ENCODE measurements at regions not wholly inside any gene's neighbourhood (a gene's known extent, or its start where the extent isn't known, plus 50 kb on each side); places are given as distances from the start of the nearest gene placed in this dataset.

- Histone ChIP-seq H3K9me3 (ENCODE audit: control insufficient read depth in 1 of 2, low read length in 2 of 2) (no peaks in the 10 kb centered on the region), H3K4me1 (ENCODE audit: control insufficient read depth in 1 of 2, insufficient read depth in 2 of 2, low read length in 2 of 2) (no peaks in the 10 kb centered on the region), H3K9ac (ENCODE audit: low read depth in 1 of 2, low read length in 2 of 2) (no peak overlapping the region), H3K27me3 (ENCODE audit: control insufficient read depth in 1 of 2, insufficient read depth in 2 of 2, low read length in 2 of 2) (no peaks in the 10 kb centered on the region), H3K36me3 (ENCODE audit: control insufficient read depth in 1 of 2, insufficient read depth in 2 of 2, low read length in 2 of 2) (no peaks in the 10 kb centered on the region), H3K27ac (ENCODE audit: low read depth, low read length) (no peak overlapping the region), H3K4me3 (ENCODE audit: low read depth in 1 of 2, low read length in 2 of 2) (no peak overlapping the region)
These were observed 114.8 kb downstream of the TEX36 start for GRCh38 chr10:125568156-125568555.

- no peak overlapping the region for H3K9ac ChIP-seq (ENCODE audit: low read depth in 1 of 2, low read length in 2 of 2)
- no peak overlapping the region for H3K27ac ChIP-seq (ENCODE audit: low read depth, low read length)
- H3K4me1 ChIP-seq (ENCODE audit: control insufficient read depth in 1 of 2, insufficient read depth in 2 of 2, low read length in 2 of 2), result no peaks in the 10 kb centered on the region
- no peaks in the 10 kb centered on the region for H3K27me3 ChIP-seq (ENCODE audit: control insufficient read depth in 1 of 2, insufficient read depth in 2 of 2, low read length in 2 of 2)
- H3K9me3 ChIP-seq (ENCODE audit: control insufficient read depth in 1 of 2, low read length in 2 of 2), result no peaks in the 10 kb centered on the region
- no peak overlapping the region for H3K4me3 ChIP-seq (ENCODE audit: low read depth in 1 of 2, low read length in 2 of 2)
- H3K36me3 ChIP-seq (ENCODE audit: control insufficient read depth in 1 of 2, insufficient read depth in 2 of 2, low read length in 2 of 2), result no peaks in the 10 kb centered on the region
These were observed 115.4 kb downstream of the TEX36 start for GRCh38 chr10:125567529-125567928.

- Histone ChIP-seq H3K27me3 (ENCODE audit: control insufficient read depth in 1 of 2, insufficient read depth in 2 of 2, low read length in 2 of 2) (no peaks in the 10 kb centered on the region), H3K4me1 (ENCODE audit: control insufficient read depth in 1 of 2, insufficient read depth in 2 of 2, low read length in 2 of 2) (no peaks in the 10 kb centered on the region), H3K9ac (ENCODE audit: low read depth in 1 of 2, low read length in 2 of 2) (no peak overlapping the region), H3K9me3 (ENCODE audit: control insufficient read depth in 1 of 2, low read length in 2 of 2) (no peaks in the 10 kb centered on the region), H3K4me3 (ENCODE audit: low read depth in 1 of 2, low read length in 2 of 2) (no peak overlapping the region), H3K36me3 (ENCODE audit: control insufficient read depth in 1 of 2, insufficient read depth in 2 of 2, low read length in 2 of 2) (no peaks in the 10 kb centered on the region), H3K27ac (ENCODE audit: low read depth, low read length) (no peak overlapping the region)
These were observed 117.9 kb downstream of the TEX36 start for GRCh38 chr10:125565046-125565445.

GRCh38 chr10:125564570-125564969 is 118.4 kb downstream of the TEX36 start:
- Histone ChIP-seq H3K9me3 (ENCODE audit: control insufficient read depth in 1 of 2, low read length in 2 of 2) (no peaks in the 10 kb centered on the region), H3K27ac (ENCODE audit: low read depth, low read length) (no peak overlapping the region), H3K36me3 (ENCODE audit: control insufficient read depth in 1 of 2, insufficient read depth in 2 of 2, low read length in 2 of 2) (no peaks in the 10 kb centered on the region), H3K9ac (ENCODE audit: low read depth in 1 of 2, low read length in 2 of 2) (no peak overlapping the region), H3K4me1 (ENCODE audit: control insufficient read depth in 1 of 2, insufficient read depth in 2 of 2, low read length in 2 of 2) (no peaks in the 10 kb centered on the region), H3K27me3 (ENCODE audit: control insufficient read depth in 1 of 2, insufficient read depth in 2 of 2, low read length in 2 of 2) (no peaks in the 10 kb centered on the region), H3K4me3 (ENCODE audit: low read depth in 1 of 2, low read length in 2 of 2) (no peak overlapping the region)

GRCh38 chr10:125562737-125563136 is 120.2 kb downstream of the TEX36 start:
- Histone ChIP-seq H3K9ac (ENCODE audit: low read depth in 1 of 2, low read length in 2 of 2) (no peak overlapping the region), H3K4me1 (ENCODE audit: control insufficient read depth in 1 of 2, insufficient read depth in 2 of 2, low read length in 2 of 2) (no peaks in the 10 kb centered on the region), H3K36me3 (ENCODE audit: control insufficient read depth in 1 of 2, insufficient read depth in 2 of 2, low read length in 2 of 2) (no peaks in the 10 kb centered on the region), H3K4me3 (ENCODE audit: low read depth in 1 of 2, low read length in 2 of 2) (no peak overlapping the region), H3K27me3 (ENCODE audit: control insufficient read depth in 1 of 2, insufficient read depth in 2 of 2, low read length in 2 of 2) (no peaks in the 10 kb centered on the region), H3K27ac (ENCODE audit: low read depth, low read length) (no peak overlapping the region), H3K9me3 (ENCODE audit: control insufficient read depth in 1 of 2, low read length in 2 of 2) (no peaks in the 10 kb centered on the region)

- Histone ChIP-seq H3K27ac (ENCODE audit: low read depth, low read length) (no peak overlapping the region), H3K9ac (ENCODE audit: low read depth in 1 of 2, low read length in 2 of 2) (no peak overlapping the region), H3K9me3 (ENCODE audit: control insufficient read depth in 1 of 2, low read length in 2 of 2) (no peaks in the 10 kb centered on the region), H3K4me1 (ENCODE audit: control insufficient read depth in 1 of 2, insufficient read depth in 2 of 2, low read length in 2 of 2) (no peaks in the 10 kb centered on the region), H3K4me3 (ENCODE audit: low read depth in 1 of 2, low read length in 2 of 2) (no peak overlapping the region), H3K27me3 (ENCODE audit: control insufficient read depth in 1 of 2, insufficient read depth in 2 of 2, low read length in 2 of 2) (peaks cover 0 to 3% of the 10 kb centered on the region in 2 donors), H3K36me3 (ENCODE audit: control insufficient read depth in 1 of 2, insufficient read depth in 2 of 2, low read length in 2 of 2) (no peaks in the 10 kb centered on the region)
These were observed 122.0 kb downstream of the TEX36 start for GRCh38 chr10:125560947-125561346.

GRCh38 chr10:125559210-125559609 is 123.8 kb downstream of the TEX36 start:
- no peaks in the 10 kb centered on the region for H3K4me1 ChIP-seq (ENCODE audit: control insufficient read depth in 1 of 2, insufficient read depth in 2 of 2, low read length in 2 of 2)
- H3K36me3 ChIP-seq (ENCODE audit: control insufficient read depth in 1 of 2, insufficient read depth in 2 of 2, low read length in 2 of 2), result no peaks in the 10 kb centered on the region
- no peak overlapping the region for H3K9ac ChIP-seq (ENCODE audit: low read depth in 1 of 2, low read length in 2 of 2)
- no peak overlapping the region for H3K27ac ChIP-seq (ENCODE audit: low read depth, low read length)
- H3K9me3 ChIP-seq (ENCODE audit: control insufficient read depth in 1 of 2, low read length in 2 of 2), result no peaks in the 10 kb centered on the region
- peaks cover 3 to 6% of the 10 kb centered on the region in 2 donors for H3K27me3 ChIP-seq (ENCODE audit: control insufficient read depth in 1 of 2, insufficient read depth in 2 of 2, low read length in 2 of 2)
- H3K4me3 ChIP-seq (ENCODE audit: low read depth in 1 of 2, low read length in 2 of 2), result no peak overlapping the region

GRCh38 chr10:125557801-125558505 is 125.0 kb downstream of the TEX36 start:
- Histone ChIP-seq H3K4me3 (ENCODE audit: low read depth in 1 of 2, low read length in 2 of 2) (no peak overlapping the region), H3K9me3 (ENCODE audit: control insufficient read depth in 1 of 2, low read length in 2 of 2) (no peaks in the 10 kb centered on the region), H3K36me3 (ENCODE audit: control insufficient read depth in 1 of 2, insufficient read depth in 2 of 2, low read length in 2 of 2) (no peaks in the 10 kb centered on the region), H3K4me1 (ENCODE audit: control insufficient read depth in 1 of 2, insufficient read depth in 2 of 2, low read length in 2 of 2) (no peaks in the 10 kb centered on the region), H3K9ac (ENCODE audit: low read depth in 1 of 2, low read length in 2 of 2) (no peak overlapping the region), H3K27ac (ENCODE audit: low read depth, low read length) (no peak overlapping the region), H3K27me3 (ENCODE audit: control insufficient read depth in 1 of 2, insufficient read depth in 2 of 2, low read length in 2 of 2) (peaks cover 3 to 6% of the 10 kb centered on the region in 2 donors)

GRCh38 chr10:125557311-125557710 is 125.7 kb downstream of the TEX36 start:
- Histone ChIP-seq H3K9me3 (ENCODE audit: control insufficient read depth in 1 of 2, low read length in 2 of 2) (peaks cover 0 to 2% of the 10 kb centered on the region in 2 donors), H3K9ac (ENCODE audit: low read depth in 1 of 2, low read length in 2 of 2) (no peak overlapping the region), H3K36me3 (ENCODE audit: control insufficient read depth in 1 of 2, insufficient read depth in 2 of 2, low read length in 2 of 2) (no peaks in the 10 kb centered on the region), H3K4me1 (ENCODE audit: control insufficient read depth in 1 of 2, insufficient read depth in 2 of 2, low read length in 2 of 2) (no peaks in the 10 kb centered on the region), H3K27me3 (ENCODE audit: control insufficient read depth in 1 of 2, insufficient read depth in 2 of 2, low read length in 2 of 2) (peaks cover 3 to 6% of the 10 kb centered on the region in 2 donors), H3K27ac (ENCODE audit: low read depth, low read length) (no peak overlapping the region), H3K4me3 (ENCODE audit: low read depth in 1 of 2, low read length in 2 of 2) (no peak overlapping the region)

GRCh38 chr10:125556882-125557281 is 126.1 kb downstream of the TEX36 start:
- Histone ChIP-seq H3K9me3 (ENCODE audit: control insufficient read depth in 1 of 2, low read length in 2 of 2) (peaks cover 0 to 2% of the 10 kb centered on the region in 2 donors), H3K27ac (ENCODE audit: low read depth, low read length) (no peak overlapping the region), H3K36me3 (ENCODE audit: control insufficient read depth in 1 of 2, insufficient read depth in 2 of 2, low read length in 2 of 2) (no peaks in the 10 kb centered on the region), H3K4me1 (ENCODE audit: control insufficient read depth in 1 of 2, insufficient read depth in 2 of 2, low read length in 2 of 2) (no peaks in the 10 kb centered on the region), H3K4me3 (ENCODE audit: low read depth in 1 of 2, low read length in 2 of 2) (no peak overlapping the region), H3K27me3 (ENCODE audit: control insufficient read depth in 1 of 2, insufficient read depth in 2 of 2, low read length in 2 of 2) (peaks cover 3 to 6% of the 10 kb centered on the region in 2 donors), H3K9ac (ENCODE audit: low read depth in 1 of 2, low read length in 2 of 2) (no peak overlapping the region)
